Cardiac fibroblast (primary cell): ENCODE measurements at regions not wholly inside any gene's neighbourhood (a gene's known extent, or its start where the extent isn't known, plus 50 kb on each side); places are given as distances from the start of the nearest gene placed in this dataset.
A peak's percentile ranks its signal among the peaks of the same experiment; 100 is the strongest.
"Not testable (repeated sequence)": the region's sequence is repeated elsewhere in the genome, so short reads cannot be mapped to it uniquely, and the experiment has no call there.

Experiments used
- DNase-seq, 2 donors: peaks; one replicate each; pipeline versions ENCODE4 v3.0.0 to v3.0.0-alpha.2; 2010; ENCODE audit warnings: low read depth in 2 of 2
- H3K4me3 ChIP-seq, 2 donors: replicated peaks in 1 of 2; 1 replicate in 1 of 2; 2 replicates in 1 of 2; pipeline ENCODE4 v1.5.1; 2011; ENCODE audit warnings: low read depth in 2 of 2, low read length in 2 of 2, mild to moderate bottlenecking in 2 of 2, moderate library complexity in 1 of 2
- CTCF ChIP-seq: IDR thresholded peaks from one replicate; pipeline ENCODE4 v1.5.1; 2011; ENCODE audit warnings: low read depth, mild to moderate bottlenecking, low read length, inconsistent platforms

- TF ChIP-seq CTCF: no peak
- DNase-seq: no peak
- no peak overlapping the region for H3K4me3 ChIP-seq
Measured at GRCh38 chr22:27314276-27314807, 487.2 kb downstream of the MN1 start.

- no peak for TF ChIP-seq CTCF
- no peak for DNase-seq
- H3K4me3 ChIP-seq: no peak overlapping the region
Measured at GRCh38 chr22:27315833-27316232, 485.7 kb downstream of the MN1 start.

- no peak overlapping the region for H3K4me3 ChIP-seq
- peak; percentile 35 for TF ChIP-seq CTCF
- DNase-seq: peak in 1 of 2 donors; percentile 13
Measured at GRCh38 chr22:27317096-27317495, 484.5 kb downstream of the MN1 start.

- TF ChIP-seq CTCF: no peak
- DNase-seq: no peak
- H3K4me3 ChIP-seq: no peak overlapping the region
Measured at GRCh38 chr22:27317971-27318428, 483.6 kb downstream of the MN1 start.

- peak; percentile 73 to 93 for DNase-seq
- H3K4me3 ChIP-seq: no peak overlapping the region
- no peak for TF ChIP-seq CTCF
Measured at GRCh38 chr22:27318516-27318915, 483.0 kb downstream of the MN1 start.

- no peak for TF ChIP-seq CTCF
- DNase-seq: no peak
- H3K4me3 ChIP-seq: no peak overlapping the region
Measured at GRCh38 chr22:27323661-27324060, 477.9 kb downstream of the MN1 start.

- H3K4me3 ChIP-seq, DNase-seq: not testable (repeated sequence)
Measured at GRCh38 chr22:27324908-27325307, 476.6 kb downstream of the MN1 start.
